NOMO-1 treated with dmso at 0.1 percent for 144 hours (cell line): ENCODE measurements at regions not wholly inside any gene's neighbourhood (a gene's known extent, or its start where the extent isn't known, plus 50 kb on each side); places are given as distances from the start of the nearest gene placed in this dataset.

Source experiments
- DNase-seq: peaks from one replicate; lab custom pipeline; 2025; ENCODE audit not compliant: unreplicated experiment; lab: John Stamatoyannopoulos, UW

DNA sequence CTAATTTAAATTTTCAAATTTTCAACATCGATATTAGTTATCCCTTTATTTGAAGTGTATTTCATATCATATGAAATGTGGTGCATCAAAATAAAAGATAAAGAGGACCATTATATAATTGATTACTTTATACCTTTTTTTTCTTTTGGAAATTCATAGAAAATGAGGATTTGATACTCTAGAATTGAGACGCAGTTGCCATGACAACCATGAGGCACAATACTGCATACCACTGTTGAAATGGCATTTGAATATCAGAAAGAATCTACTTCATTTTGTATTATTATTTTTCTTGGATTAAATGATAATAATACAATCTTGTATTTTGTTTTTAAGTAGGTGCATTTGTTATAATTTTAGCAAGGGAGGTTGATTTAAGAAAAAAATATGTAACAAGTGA lies 323.1 kb downstream of the PCDH18 start:
- DNase-seq: no peak

DNA sequence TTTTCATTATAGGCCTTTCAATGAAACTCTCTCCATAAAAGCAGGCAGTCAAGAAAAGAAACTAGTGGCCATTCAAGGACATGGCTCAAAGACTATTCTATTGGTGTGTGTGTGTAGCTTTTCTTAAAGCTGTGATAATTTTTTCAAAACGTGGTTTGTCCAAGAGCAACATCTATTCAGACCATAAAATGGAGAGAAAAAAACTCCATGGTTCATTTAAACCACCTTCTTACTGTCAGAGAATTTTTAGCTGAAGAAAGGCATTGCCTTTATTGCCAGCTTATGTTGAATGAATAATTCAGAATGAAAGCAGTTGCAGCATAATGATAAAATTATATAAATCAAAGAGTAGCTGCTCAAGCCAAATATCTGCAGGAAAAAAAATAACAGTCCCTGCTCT lies 325.5 kb downstream of the PCDH18 start:
- no peak for DNase-seq

DNA sequence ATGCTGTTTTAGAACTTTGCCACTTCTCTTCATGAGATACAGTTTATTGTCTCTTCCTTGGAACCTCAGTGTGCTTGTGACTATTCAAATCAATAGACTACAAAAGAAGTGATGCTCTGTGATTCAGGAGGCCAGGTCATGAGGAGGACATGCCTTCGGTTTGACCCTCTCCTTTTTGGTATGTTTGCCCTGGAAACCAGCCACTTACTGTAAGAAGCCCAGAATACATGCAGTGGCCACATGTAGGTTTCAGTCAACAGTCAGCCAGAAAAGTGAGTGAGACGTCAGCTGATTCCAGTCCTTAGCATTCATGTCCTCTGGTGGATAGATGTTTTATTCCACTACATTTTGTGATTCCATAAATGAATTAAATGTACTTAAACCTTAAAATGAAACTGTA lies 328.7 kb downstream of the PCDH18 start:
- no peak for DNase-seq

DNA sequence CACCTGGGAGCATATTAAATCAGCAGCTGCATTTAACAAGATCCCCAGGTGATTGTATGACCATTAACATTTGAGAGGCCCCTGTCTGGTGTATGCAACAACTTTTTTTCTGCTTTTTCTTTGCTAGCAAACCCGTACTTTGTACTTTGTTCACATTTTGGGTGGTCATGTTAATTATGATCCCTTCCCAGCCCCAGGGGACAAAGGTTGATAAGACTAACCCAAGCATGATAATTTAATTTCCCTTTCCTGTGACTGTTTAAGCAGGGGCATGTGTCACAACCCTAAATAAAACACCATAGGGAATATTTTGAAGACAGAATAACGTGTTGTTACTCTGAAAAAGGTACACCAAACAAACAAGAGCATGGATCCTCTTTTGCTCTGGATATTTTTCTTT lies 332.0 kb downstream of the PCDH18 start:
- DNase-seq: no peak

DNA sequence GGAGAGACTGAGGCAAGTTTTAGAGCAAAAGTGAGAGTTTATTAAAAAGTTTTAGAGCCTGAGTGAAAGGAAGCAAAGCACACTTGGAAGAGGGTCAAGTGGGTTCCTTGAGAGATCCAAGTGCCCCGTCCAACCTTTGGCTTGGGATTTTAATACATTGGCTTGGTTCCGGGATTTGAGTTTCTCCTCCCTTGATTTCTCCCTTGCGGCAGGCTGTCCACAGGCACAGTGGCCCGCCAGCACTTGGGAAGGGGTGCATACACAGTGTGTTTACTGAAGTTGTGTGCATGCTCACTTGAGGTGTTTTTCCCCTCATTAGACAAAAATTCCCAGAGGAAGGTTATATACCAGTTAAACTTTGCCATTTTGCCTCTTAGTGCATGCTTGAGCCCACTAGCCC lies 333.5 kb downstream of the PCDH18 start:
- no peak for DNase-seq

DNA sequence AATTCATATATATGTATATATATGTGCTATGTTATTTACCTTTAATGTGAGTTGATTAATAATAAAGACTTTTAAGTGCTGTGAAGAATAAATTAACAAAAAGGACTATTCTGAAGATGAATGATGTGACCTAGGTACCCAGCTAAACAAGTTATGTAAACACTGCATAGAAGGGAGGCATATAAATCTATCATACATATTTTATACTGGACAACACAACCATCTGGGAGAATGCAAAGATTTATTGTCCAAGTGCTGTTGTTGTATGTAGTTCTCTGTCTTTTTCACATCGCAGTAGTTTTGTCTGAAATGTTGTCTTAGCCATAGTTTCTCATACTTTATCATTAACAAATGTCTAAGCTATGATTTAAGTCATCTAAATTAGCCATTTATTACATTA lies 337.6 kb downstream of the PCDH18 start:
- no peak for DNase-seq

DNA sequence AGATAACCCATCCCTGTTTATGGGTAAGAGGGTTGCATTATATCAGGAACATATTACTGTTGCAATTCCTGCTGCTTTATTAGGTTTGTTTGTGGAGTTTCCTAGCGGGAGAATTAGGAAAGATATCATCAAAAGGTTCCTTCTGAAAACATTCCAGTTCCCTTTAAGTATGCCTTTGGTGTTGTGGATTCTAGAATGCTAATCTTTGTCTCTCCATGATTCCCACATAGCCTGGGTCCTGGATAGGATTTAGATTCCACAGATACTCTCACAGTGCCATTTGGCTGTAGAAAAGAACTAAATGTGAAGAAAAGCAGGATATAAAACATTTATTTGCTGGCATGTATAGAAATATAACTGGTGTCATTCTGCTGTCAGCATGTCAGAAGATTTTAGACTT lies 338.7 kb downstream of the PCDH18 start:
- no peak for DNase-seq

DNA sequence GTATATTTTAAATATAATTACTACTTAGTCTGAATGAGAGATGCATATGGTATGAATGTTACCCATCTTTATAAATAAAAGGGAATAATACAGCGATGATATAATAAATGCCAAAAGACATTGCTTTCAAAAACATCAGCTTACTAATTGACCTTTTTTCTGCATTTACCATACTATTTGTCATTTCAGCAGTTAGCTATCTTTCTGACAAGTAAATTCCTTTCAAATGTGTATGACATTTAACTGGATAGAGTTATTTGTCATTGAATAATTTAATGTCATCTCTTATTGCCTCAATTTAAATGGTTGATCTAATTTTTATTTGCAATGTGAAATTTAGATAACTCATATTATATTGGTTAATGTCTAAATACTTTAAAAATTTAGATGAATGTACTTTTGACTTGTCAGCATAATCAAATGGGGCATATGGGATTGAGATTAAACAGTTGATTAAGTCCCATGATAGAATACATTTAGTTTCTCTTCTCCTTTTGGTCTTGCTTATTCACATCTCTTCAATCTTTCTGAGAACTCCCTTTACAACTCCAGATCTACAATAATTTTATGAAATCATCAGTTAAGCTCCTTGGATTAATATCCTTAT lies 350.9 kb downstream of the PCDH18 start:
- no peak for DNase-seq

DNA sequence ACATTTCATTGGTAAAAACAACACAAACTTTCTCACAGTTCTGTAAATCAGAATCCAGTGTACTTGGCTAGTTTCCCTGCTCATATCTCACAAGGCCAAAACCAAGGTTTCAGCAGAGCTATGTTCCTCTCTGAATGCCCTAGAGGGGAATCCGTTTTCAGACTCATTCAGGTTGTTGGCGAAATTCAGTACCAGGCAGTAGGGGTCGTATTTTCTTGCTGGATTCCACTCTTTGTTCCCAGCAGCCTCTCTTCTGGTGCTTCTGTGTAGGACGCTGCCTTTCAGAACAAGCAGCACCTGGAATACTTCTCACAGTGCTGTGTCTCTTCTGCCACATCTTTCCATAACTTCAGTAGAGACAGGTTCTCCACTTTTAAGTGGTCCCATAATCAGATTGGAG lies 351.9 kb downstream of the PCDH18 start:
- DNase-seq: no peak

DNA sequence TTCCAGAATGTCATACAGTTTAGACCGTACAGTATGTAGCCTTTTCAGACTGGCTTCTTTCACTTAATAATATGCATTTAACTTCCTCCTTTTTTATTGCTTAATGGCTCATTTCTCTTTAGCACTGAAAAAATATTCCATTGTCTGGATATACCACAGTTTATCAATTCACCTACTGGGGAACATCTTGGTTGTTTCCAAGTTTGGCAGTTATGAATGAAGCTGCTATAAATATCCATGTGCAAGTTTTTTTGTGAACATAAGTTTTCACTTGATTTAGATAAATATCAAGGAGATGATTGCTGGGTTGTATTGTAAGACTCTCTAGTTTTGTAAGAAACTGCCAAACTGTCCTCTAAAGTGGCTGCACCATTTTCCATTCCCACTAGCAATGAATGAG lies 375.5 kb downstream of the PCDH18 start:
- no peak for DNase-seq

DNA sequence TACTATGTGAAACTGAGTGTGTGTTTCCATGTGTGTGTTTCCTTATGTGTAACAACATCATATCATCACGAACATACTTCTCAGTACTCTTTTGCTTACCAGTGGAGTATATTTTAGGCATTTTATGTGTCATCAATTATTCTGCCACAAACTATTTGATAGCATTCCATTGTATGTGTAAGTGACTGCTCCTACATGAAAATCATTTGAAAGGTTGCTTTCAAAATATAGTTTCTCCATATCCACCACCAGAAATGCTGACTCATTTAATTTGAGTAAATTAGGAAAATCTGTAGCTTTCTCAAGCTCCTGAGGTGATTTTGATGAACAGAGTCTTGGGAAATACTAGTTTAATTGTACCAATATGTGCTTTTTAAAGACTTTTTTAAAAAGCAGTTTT lies 376.2 kb downstream of the PCDH18 start:
- DNase-seq: no peak

DNA sequence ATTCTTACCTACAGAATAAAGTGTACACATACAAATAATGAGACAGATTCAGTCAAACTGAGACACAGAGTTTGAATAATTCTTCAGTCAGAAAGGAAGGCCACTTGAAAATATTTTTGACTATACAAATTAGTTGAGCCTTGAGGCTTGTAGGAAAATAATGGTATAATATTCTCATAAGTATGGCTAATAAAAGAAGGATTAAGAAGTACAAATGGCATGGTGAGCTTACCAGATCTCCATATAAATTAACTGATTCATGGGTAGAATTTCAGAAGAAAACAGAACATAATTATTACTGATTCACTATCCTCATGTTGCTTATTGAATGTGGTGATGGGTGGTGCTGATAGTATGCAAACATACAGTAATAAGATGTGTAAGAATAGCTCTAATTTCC lies 401.1 kb downstream of the PCDH18 start:
- no peak for DNase-seq

DNA sequence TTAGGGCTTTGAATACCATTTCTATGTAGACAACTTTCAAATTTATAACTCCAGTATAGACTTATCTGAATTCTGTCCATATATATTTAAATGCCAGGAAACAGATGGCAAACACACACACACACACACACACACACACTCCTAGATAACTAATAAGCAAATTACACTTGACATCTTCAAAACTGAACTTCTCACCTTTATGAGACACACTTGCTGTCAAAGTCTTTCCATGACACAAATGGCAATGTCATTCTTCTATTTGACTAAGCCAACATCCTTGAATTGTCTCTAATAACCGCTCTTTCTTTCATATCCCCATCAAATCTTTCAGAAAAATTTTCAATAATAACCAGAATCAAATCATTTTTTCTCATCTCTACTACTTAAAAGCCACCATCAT lies 402.4 kb downstream of the PCDH18 start:
- DNase-seq: no peak

DNA sequence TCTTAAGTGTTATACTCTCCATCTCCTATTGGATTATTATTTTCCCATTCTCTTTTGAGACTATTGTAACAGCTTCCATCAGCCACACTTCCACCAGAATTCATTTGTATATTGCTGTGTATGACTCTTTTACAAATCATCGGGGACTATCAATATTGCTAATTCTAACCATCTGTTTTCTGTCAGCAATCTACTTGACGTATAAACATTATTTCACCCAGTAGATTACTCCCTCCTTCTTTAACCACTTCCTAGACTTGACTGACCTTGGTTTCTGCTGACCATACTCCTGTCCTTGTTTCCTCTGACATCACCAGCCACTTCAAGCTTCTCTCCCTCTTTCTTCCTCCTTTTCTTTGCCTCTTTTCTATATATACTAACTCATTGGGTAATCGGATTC lies 402.9 kb downstream of the PCDH18 start:
- DNase-seq: no peak

DNA sequence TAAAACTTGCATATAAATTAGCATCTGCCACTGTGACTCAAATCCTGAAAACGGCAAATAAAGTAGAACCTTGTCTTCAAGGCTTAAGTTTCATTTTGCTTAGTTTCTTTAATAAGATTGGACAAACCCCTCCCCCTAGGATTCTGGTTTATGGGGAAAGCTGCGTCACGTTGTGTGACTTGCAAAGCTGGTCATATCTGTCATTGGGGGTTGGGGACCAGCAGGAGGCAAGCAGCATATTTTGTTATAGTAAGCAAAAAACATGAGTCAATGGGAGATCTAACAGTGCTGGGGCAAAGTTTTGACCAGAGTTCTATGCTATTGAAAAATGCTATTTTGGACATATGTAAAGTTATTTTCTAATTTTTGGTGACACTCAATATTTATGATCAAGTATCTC lies 407.3 kb downstream of the PCDH18 start:
- DNase-seq: no peak

DNA sequence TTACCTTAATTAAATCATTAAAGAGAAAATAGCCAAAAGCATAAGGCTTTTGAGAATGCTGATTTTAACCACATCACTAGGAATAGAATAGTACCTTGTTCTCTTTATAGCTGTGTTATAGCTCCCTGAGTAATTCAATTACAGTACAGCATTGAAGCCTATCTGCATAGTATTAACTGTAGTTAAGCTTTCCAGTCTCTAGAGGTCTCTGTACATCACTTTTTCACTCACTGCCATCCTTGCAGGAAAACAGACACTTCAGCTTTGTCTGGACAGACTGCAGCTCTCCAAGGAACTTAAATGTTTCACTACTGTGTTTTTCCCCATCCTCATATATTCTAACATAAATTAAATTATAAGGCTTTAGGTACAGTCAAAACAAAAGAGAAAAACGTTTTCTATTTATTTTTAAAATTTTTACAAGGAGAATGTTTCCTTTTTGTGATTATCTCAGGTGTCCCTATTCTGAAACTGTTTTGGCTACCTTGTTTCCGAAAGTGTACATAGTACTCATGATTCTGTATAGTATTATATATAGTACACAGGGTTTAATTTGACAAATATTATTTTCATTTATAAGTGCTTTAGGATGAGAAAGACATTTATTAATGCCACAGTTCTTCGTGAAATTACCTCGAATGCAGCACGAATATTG lies 407.9 kb downstream of the PCDH18 start:
- DNase-seq: no peak

DNA sequence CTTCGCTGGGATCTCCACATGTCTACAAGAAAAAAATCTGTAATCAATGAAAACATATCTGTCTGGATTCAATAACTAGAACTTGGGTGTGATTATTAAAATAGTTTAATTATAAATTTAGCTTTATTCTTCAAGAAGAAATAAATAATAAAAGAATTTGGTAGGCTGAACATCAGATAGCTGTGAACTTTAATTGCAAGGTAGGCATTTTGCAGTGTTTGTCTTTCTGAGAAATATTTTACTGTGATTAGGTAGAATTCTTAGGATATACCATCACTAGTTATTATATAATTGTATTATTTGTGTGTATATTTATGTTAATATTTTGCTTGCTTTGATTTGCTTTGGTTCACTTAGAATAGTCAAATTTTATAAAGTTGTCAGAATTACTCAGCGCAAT lies 409.4 kb downstream of the PCDH18 start:
- DNase-seq: no peak

DNA sequence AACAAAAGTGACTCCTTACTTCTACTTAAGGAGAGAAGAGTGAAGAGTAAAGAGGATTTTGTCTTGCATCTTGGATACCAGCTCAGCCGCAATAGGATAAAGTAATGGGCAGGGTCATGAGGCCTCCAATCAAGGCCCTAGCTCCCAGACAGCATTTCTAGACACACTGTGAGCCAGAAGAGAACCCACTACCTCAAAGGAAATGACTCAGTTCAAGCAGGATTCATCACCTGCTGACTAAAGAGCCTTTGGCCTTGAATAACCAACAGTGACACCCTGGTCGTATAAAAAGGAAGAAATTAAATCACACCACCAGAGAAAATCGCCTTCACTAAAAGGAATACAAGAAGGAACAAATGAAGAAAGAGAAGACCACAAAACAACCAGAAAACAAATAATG lies 416.1 kb downstream of the PCDH18 start:
- DNase-seq: no peak

DNA sequence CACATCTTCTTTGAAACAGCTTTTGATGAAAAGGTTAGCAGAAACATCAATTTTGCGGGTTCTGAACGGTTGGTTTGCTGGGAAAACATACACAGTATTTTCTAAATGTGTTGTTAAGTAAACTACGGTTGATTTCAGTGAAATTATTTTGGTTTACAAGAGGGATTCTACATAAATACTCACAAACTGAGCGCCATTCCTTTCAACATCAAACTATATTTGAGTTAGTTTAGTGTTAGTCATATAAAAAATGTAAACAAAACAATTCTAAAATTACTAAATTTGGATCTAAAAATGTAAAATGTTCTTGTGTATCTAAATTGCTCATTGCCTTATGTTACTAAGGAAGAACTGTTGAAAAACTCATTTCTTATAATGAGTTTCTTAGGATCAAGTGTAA lies 425.6 kb downstream of the PCDH18 start:
- DNase-seq: no peak

DNA sequence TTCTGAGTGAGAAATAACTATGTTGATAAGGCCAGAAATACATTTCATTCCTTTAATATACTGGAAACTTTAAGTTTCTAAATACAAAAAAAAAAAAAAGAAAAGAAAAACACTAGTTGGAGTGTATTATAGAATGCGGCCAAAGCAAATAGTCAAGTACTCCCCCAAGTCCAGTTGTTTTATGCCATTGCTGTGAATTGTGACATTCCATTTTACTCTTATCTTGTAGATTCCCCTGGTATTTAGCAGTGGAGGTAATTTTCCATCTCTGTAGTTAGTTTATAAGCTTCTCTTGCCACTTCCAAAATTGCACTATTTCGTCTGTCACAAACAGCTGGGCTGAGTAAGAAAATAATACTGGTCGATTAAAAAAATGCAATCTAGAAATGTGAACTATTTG lies 426.0 kb downstream of the PCDH18 start:
- DNase-seq: no peak

DNA sequence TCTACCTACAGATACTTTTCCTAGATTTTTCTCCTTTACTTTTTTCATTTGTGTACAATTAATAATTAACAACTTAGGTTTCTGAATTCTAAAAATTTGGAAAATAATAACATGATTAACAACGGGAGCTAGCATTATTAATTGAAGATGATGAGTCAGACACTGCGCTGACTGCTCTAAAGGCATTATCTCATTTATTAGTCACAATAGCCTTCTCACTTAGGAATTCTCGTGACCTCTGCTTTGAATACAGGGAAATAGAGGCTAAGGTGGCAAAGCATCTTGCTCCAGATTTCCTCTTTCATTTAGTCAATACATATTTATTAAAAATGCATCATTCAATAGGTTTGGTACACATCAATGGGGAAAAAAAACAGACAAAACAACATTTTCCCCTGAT lies 441.3 kb downstream of the PCDH18 start:
- DNase-seq: no peak

DNA sequence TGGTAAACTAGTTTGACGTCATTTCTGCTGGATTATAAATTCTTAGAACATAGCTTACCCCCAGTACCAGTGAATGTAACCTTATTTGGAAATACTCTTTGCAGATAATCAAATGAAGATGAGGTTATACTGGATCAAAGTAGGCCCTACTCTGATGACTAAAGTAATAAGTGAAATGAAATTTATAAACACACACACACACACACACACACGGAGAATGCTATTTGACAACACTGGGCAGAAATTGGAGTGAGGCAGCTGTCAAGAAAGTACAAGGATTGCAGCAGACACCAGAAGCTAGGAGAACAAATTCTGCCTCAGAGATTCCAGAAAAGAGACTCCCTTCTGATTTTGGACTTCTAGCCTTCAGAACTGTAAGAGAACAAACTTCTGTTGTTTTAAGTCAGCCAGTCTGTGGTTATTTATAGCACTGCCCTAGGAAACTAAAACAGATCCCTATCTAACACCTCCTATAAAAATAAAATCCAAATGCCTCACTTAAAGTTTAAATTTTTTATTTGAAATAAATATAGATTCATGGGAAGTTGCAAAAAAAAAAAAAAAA lies 448.6 kb downstream of the PCDH18 start:
- no peak for DNase-seq

DNA sequence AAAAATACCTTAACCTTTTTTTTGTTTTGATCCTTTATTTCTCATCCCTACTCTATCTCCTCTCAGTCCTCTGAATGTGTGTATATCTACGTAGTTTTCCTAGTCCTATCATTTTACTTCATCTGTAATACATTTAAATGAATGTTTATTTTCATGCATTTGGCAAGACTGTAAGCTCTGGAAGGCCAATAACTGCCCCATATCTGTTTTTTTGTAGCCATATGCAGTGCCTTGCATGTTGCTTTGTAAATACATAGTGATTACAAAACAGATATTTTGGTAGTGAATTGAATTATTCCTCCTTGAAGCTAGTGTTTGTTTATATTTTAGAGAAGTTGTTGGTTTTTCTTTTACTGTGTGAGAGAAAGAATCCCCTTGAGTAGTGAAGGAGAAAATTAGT lies 450.2 kb downstream of the PCDH18 start:
- no peak for DNase-seq
